ENCODE measurements at regions not wholly inside any gene's neighbourhood (a gene's known extent, or its start where the extent isn't known, plus 50 kb on each side); places are given as distances from the start of the nearest gene placed in this dataset.
A peak's percentile ranks its signal among the peaks of the same experiment; 100 is the strongest.
"Not testable (repeated sequence)": the region's sequence is repeated elsewhere in the genome, so short reads cannot be mapped to it uniquely, and the experiment has no call there.

DNA sequence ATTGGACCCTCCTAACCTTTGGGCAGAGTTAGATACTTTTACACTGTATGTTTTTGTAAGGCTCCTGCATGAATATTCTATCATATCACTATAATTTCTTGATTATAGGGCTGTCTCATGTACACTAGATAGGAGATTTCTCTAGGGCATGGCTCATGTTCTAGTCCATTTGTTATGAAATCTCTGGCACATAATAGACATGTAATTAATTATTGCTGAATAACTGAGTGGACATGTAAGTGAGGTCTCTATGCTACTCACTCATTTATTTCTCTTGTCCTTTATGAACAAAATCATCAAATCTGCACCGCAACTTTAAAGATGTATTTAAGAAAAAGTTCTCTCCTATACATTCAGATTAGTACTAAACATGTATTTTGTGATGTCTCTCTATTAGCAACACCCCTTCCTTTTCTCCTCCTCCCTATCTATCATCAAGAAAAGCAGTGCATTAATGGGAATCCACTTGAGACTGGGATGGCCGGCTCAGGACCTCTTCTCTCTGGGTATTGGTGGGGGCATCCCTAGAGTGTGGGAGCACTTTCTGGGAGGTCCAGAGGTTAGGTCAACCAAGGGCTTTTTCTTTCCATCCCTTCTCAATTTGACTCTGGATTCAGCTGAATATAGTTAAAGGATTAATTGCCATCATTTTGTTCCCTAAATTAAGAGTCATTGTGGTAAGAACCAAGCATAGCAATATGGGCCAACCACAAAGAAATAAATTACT lies 168.0 kb upstream of the HMGA2 start:
- no peak for DNase-seq (ENCODE audit: low spot score)

- DNase-seq (ENCODE audit: low spot score): no peak
Observed at GRCh38 chr12:65656891-65657351, 167.4 kb upstream of the HMGA2 start.

DNA sequence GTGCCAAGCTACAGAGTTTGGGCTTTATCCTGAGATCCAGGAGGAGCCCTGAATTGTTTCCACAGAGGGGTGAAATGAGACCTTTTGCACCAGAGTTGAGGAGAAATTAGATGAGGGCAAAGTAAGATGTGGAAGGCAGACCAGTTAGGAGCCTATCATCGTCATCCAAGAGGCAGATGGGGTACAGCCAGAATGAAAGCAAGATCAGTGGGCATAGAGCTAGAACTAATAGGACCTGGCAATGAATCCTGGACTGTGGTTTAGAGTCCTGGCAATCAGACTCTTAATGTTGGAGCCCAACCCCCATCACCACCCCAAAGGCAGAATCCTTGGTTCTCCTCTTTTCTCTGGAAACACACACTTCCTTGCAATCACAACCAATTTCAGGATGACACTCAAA lies 166.6 kb upstream of the HMGA2 start:
- DNase-seq (ENCODE audit: low spot score): no peak

GRCh38 chr12:65658360-65658759 lies 165.9 kb upstream of the HMGA2 start:
- DNase-seq (ENCODE audit: low spot score): no peak

DNA sequence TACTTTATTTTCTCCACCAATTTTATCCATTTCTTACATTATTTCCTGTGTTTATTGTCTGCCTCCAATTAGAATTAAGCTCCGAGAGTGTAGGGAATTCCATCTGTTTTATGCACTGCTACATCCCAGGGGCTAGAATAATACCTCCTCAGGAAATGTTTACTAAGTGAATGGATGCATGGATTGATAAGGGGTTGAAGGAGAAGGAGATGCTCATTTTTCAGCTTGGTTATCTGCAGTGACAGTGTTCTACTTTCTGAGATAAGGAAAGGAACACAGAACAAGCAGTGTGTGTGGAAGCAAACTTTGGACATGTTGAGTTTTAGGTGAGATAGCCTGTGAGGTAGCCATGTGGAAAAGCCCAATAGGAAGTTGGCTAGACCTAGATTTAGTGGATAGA lies 164.6 kb upstream of the HMGA2 start:
- no peak for DNase-seq (ENCODE audit: low spot score)

DNA sequence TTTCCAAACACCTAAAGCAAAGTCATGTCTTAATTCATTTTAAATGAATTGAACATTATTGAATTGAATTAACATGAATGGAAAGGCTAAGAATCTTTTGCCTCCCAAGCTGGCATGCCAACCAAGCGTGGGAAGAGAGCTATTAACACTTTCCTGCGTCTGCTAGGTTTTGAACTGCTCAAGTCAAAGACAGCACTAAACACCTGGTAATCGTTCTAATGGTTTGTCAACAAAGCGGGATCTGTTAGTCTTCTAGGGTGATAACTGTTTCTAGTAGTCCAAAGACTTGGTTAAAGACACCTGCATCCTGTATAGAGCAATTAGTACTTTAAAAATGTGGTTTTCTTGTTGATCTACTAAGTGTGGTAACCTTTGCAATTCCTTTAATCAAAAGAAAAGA lies 164.2 kb upstream of the HMGA2 start:
- DNase-seq (ENCODE audit: low spot score): no peak

DNA sequence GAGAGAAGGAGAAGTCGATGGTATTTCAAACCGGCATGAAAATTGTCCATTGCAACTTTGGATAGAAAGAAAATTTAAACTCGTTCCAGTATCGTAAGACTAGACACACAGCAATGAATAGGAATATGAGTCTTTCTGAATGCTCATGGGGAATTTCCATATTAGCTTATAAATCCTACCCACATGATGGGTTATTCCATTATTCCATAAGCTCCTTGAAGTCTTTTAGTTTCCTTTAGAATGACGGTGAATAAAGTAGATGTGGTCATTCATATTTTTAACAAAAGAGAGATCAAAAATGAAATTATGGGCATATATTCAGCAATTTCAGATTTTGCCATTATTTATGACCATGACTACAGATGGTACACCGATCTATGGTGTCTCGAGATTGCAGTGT lies 163.4 kb upstream of the HMGA2 start:
- DNase-seq (ENCODE audit: low spot score): no peak

DNA sequence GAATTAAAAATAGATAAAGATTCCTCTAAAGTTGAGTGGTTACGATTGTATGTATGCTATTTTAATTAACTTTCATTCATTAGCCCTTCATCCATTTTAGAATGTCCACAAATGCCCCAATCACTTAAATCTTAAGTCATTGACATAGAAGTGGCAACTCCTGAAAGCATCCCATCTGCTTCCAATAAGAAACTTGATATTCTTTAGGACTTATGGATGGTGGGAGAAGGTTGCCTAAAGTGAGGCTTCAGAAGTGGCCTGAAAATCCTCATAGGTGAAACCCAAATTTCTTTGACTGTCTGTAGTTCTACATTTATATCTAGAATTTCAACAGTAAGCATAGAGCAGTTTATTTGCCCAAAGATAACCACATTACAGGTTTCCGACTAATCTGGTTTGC lies 161.7 kb upstream of the HMGA2 start:
- DNase-seq (ENCODE audit: low spot score): no peak

GRCh38 chr12:65663097-65663496 lies 161.2 kb upstream of the HMGA2 start:
- no peak for DNase-seq (ENCODE audit: low spot score)

DNA sequence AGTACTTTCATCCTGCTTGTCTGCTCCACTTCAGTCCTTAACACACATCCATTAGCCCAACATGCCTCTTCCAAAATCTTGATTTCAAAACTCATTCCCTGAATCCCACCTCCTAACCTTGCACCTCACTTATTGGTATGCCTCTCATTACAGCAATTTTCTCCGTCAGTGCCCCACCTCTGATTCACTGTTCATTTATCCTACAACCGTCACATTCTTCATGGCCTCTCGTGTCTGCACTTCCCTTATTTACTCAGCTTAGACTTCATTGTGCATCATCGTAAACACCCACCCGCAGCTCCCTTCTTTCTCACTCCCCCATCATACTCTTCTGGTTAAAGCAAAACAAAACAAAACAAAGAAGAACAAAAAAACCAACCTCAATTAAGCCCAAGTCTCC lies 160.6 kb upstream of the HMGA2 start:
- no peak for DNase-seq (ENCODE audit: low spot score)

- DNase-seq (ENCODE audit: low spot score): no peak
Observed at GRCh38 chr12:65664715-65665250, 159.5 kb upstream of the HMGA2 start.

- DNase-seq (ENCODE audit: low spot score): no peak
Observed at GRCh38 chr12:65665817-65666216, 158.5 kb upstream of the HMGA2 start.

DNA sequence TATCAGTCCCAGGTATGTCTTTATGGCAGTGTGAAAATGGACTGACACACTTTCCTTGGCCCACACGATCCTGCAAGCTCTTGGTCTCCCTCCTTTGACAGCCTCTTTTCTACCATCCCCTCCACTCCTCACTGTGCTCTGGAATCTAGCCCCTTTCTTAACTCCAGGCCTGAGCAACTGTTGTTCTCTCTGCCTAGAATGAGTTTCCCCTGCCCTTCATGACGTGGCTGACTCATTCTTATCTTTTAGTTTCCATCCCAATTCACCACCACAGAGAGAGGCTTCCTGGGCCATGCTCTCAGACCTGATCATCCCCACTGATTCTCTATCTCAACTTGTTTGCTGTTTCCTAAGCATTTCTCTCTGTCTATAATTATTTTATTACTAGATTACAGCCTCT lies 157.4 kb upstream of the HMGA2 start:
- DNase-seq (ENCODE audit: low spot score): no peak

GRCh38 chr12:65667932-65668331 lies 156.4 kb upstream of the HMGA2 start:
- no peak for DNase-seq (ENCODE audit: low spot score)

GRCh38 chr12:65668981-65669695 lies 155.1 kb upstream of the HMGA2 start:
- no peak for DNase-seq (ENCODE audit: low spot score)

GRCh38 chr12:65670775-65671174 lies 153.5 kb upstream of the HMGA2 start:
- no peak for DNase-seq (ENCODE audit: low spot score)

DNA sequence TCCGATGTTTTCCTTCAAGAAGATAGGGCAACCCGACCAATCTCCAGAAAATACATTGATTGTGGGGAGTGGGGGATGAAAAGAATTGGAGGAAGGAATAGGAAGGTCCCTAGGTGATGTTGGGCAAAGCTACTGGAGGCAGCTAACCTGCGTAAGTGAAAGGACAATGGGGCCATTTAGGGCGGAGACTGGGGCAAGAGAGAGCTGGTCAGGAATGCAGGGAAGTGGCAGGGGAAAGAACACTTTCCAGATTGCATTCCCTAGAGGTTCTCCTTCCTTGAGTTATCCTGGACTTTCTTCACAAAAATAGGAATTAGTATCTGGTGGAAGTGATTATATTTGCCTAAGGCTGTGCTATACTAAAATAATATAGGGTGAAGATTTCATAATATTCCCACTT lies 151.8 kb upstream of the HMGA2 start:
- DNase-seq (ENCODE audit: low spot score): no peak

DNA sequence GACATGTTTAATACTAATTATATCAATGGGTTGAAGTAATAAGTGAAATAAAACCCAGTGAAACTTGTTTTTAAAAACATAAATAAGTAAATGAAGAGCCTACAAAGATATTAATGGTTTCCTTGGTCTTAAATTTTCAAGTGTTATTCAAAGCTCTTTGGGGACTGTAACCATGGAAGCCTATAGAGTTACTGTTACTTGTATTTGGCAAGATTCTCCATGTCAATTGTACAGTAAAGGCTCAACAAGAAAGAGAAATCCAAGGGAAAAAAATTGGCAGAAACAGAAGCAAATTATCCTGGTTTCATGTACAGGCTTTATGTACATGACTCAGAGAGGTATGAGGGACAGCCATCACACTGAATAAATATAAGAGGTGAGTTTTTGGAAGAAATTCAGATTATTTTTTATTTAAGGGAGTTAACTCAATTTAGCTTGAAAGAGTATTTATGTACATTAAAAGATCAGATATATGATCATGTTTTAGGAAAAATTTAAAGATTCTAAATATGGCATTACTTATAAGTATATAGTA lies 151.1 kb upstream of the HMGA2 start:
- no peak for DNase-seq (ENCODE audit: low spot score)

- peak; percentile 6 for DNase-seq (ENCODE audit: low spot score)
Observed at GRCh38 chr12:65673732-65674131, 150.6 kb upstream of the HMGA2 start.

DNA sequence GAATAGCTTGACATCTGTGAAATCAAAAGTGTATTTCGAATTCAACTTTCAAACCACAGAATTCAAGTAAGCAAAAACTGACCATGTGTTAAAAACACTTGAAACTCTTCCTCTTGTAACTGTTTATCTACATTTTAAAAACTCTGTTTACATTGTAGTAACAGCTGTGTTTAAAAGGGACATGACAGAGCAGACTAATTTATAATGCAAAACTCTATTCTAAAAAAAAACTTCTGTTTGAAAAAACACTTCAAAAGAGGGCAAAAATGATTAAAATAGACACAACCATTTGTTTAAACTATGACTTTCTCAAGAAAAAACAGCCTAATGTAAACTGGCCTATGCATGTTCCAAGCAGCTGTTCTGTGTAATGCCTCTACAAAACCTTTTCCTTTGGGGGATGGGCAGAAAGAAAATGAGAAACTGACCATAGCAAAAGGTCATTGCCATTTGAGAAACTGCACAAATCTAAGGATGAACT lies 149.1 kb upstream of the HMGA2 start:
- peak; percentile 62 for DNase-seq (ENCODE audit: low spot score)

DNA sequence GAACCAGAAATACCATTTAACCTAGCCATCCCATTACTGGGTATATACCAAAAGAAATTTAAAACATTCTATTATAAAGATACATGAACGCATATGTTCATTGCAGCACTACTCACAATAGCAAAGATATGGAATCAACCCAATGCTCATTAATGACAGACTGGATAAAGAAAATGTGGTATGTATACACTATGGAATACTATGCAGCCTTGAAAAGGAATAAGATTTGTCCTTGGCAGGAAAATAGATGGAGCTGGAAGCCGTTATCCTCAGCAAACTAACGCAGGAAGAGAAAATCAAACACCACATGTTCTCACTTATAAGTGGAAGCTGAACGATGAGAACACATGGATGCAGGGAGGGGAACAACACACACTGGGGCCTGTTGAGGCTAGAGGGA lies 146.1 kb upstream of the HMGA2 start:
- DNase-seq (ENCODE audit: low spot score): not testable (repeated sequence)

DNA sequence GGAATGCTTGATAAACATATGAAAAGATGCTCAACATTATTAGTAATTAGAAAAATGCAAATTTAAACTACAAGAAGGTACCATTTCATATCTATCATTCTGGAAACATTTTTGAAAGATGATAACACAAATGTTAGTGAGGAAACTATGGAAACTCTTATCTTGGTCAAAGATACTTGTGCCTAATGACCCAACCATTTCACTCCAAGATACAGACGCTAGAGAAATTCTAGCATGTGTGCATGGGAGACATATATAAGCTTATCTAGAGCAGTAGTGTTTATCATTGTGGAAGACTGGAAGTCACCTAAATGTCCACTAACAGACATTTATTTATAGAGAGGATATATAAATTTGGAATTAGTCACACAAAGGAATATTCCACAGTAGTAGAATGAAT lies 143.1 kb upstream of the HMGA2 start:
- DNase-seq (ENCODE audit: low spot score): no peak

GRCh38 chr12:65682112-65682511 lies 142.2 kb upstream of the HMGA2 start:
- DNase-seq (ENCODE audit: low spot score): no peak
